ENCODE measurements at regions not wholly inside any gene's neighbourhood (a gene's known extent, or its start where the extent isn't known, plus 50 kb on each side); places are given as distances from the start of the nearest gene placed in this dataset.

DNA sequence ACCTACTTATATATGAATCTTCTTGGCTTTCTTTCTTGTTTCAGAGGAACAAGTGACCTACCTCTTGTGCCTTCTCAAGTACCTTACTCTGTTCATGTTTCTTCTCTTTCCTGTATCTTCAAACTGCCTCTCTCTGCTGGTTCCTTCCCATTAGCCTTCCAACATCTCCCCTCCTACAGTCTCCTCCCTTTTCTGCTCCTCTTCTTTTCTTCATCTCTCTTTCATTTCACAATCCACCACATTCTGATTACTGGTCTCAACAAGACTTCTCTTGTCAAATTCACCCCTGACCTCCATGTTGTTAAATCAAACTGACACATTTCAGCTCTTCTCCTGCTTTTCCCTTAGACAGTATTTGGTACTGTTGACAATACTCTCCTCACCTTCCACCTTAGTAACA is 95.6 kb downstream of the BRMS1L start:
- no peaks in the 10 kb centered on the region for H3K36me3 Mint-ChIP-seq (ENCODE audit: insufficient read depth)
- DNase-seq (ENCODE audit: low spot score in 2 of 2) (no peak), ATAC-seq (replicated peaks; ENCODE audit: extremely low read depth, poor library complexity, severe bottlenecking) (no peak)
- H3K27ac Mint-ChIP-seq (ENCODE audit: low read depth), result no peak overlapping the region
- no peaks in the 10 kb centered on the region for H3K27me3 Mint-ChIP-seq
- H3K4me1 Mint-ChIP-seq, result no peaks in the 10 kb centered on the region
- H3K9me3 Mint-ChIP-seq, result no peaks in the 10 kb centered on the region
- no peak overlapping the region for H3K4me3 Mint-ChIP-seq
